Stomach (tissue), 4 donors: ENCODE measurements at regions not wholly inside any gene's neighbourhood (a gene's known extent, or its start where the extent isn't known, plus 50 kb on each side); places are given as distances from the start of the nearest gene placed in this dataset.

Experiments
- CTCF ChIP-seq, 7 experiments: fragments of 450-650 bp in 4 of 7; fragments of 200-600 bp in 3 of 7; sonication (generic) in 3 of 7; IDR thresholded peaks; one replicate each; pipeline ENCODE4 v1.5.1; 2016 to 2019; ENCODE audit warnings: antibody characterized with exemption in 7 of 7, control low read depth in 2 of 7, mild to moderate bottlenecking in 1 of 7
- POLR2A ChIP-seq, 4 donors: fragments of 450-650 bp; IDR thresholded peaks; one replicate each; pipeline ENCODE4 v1.6.1; 2016; ENCODE audit warnings: antibody characterized with exemption in 4 of 4, control low read depth in 2 of 4, mild to moderate bottlenecking in 1 of 4, moderate library complexity in 1 of 4
- POLR2AphosphoS5 ChIP-seq, 3 donors: sonication (generic); formaldehyde crosslinking; IDR thresholded peaks; one replicate each; pipeline ENCODE4 v1.6.1; 2016; ENCODE audit warnings: antibody characterized with exemption in 3 of 3

GRCh38 chr1:68624233-68624632 is 127.4 kb upstream of the DEPDC1 start:
- TF ChIP-seq CTCF (IDR thresholded peaks at IDR 0.05) (no peak), POLR2AphosphoS5 (IDR thresholded peaks at IDR 0.05) (no peak), POLR2A (IDR thresholded peaks at IDR 0.05) (no peak)
